CD4-positive, alpha-beta T cell treated with Interleukin-15 for 1 hour (primary cell): ENCODE measurements at regions not wholly inside any gene's neighbourhood (a gene's known extent, or its start where the extent isn't known, plus 50 kb on each side); places are given as distances from the start of the nearest gene placed in this dataset.
"Not testable (repeated sequence)": the region's sequence is repeated elsewhere in the genome, so short reads cannot be mapped to it uniquely, and the experiment has no call there.

ENCODE experiments used
- DNase-seq: peaks from one replicate; pipeline ENCODE4 v3.0.0-alpha.2; 2020

DNA sequence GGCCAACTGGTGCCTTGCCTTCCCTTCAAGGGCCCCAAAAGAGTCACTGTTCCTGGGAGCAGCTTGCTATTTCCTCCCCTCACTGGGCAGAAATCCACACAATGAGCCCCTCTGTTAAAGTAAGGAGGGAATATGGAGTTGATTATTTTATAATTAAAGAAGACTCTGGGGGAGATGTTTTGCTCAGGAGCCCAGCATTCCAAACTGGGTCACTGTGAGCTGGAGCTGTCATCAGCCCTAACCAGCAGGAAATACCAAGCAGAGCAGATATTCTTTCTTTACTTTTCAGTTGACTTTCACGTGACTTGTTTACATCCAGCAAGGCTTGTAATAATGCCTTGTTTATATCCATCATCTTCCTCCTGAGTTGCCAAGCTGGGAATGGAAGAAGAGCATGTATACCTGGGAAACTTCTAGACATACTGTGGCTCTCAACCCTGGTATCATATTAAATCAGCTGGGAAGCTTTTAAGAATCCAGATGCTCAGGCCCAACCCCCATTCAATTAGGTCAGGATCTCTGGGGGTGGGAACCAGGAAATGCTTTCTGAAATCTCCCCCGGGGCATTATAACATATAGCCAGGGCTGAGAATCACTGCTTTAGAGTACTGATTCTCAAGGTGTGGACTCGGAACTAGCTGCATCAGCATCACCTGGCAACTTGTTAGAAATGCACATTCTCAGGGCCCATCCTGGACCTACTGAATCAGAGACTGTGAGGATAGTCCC, 175.6 kb upstream of the MYLIP start:
- DNase-seq = no peak

GRCh38 chr6:15952231-15953151, 176.4 kb upstream of the MYLIP start:
- DNase-seq = no peak

- DNase-seq = no peak
Observed at GRCh38 chr6:15950962-15951569, 177.8 kb upstream of the MYLIP start.

GRCh38 chr6:15949982-15950381, 178.9 kb upstream of the MYLIP start:
- DNase-seq = no peak

DNA sequence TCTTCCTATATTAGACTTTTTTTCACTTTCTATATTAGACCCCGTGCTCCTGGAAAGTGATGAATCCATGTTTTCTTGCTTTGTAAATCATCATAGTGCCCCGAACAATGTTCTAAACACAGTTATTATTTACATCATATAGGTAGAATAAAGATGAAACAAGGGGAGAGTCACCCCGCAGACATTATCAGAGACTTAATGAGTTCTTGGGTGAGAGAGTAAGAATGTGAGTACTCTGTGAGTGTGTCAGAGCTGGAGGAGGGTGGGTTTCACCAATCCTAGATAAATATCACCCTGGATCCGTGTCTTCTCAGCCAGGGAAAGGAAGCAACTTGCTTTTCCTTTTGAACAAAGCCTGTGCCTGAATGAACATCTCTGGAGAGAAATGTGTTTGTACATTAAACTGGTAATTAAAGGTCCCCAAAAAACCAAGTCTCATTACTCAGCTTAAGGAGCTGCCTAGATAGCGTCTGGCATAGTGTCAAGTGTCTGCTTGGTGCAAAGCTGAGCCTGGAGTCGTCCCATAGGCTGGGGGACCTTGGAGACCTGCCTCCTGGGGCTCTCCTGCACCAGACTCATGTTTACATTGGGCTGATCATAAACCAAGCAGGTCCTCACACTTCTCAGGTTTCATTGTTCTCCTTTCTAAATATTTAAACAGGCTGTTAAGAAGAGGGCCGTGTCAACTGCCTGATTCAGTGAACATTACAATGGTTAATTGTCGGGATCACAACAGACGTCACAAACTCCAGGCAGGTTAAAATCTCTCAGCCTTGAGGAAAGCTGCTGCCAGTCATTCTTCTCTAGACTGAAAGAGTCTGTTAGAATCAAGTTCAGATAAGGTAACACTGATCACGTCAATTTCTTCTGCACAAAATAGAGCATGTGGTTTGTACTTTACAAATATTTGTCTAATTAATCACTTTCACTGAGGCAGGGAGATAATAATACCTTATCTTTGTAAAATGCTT, 179.7 kb upstream of the MYLIP start:
- DNase-seq = no peak

GRCh38 chr6:15947923-15948322, 181.0 kb upstream of the MYLIP start:
- no peak for DNase-seq

DNA sequence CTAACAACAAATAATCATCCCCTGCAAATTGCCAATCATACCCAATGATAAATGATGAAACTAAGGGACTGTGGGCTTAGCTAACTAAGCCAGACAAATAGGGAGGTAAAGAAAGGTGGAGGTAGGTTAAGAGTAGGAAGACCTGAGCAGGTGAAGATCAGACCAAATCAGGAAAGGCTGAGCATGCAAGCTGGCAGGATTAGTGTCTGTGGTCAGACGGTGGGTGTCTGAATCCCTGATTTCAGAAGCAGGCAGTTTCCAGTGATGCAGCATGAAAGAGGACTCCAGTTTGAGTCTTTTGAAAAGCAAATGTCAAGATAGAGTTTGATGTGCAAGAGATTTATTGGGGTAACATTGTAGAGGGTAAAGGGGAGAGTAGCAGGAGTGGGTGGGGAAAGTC, 181.4 kb upstream of the MYLIP start:
- no peak for DNase-seq

DNA sequence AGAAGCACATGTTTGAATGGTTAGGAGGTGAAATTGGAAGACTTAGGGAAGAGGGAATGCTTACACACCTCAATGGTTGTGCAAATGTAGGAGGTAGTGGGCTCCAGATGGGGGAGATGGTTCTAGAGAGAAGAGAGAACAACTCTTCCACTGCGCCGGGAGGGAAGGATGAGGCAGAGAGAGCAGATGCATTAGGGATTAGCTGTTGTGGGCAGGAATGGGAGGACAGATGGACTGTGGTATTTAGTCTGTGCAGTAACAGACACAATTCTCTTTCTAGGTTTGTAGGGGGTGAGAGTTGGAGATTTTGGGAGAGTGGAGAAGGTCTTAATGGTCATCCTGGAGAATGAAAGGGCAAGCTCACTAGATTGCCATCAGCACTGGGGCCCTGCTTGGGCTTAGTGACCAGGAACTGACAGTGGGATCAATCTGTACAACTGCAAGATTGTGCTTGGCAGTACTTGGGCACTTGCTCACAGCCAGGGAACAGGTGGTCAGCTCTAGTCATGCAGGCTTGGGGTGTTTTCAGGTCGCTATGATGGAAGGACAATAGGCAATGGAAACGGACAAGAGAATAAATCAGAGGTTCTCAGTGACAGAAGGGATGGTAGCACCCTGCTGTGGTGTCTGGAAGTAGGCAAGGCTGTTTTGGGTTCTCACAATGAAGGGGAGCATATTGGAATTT, 182.0 kb upstream of the MYLIP start:
- no peak for DNase-seq

DNA sequence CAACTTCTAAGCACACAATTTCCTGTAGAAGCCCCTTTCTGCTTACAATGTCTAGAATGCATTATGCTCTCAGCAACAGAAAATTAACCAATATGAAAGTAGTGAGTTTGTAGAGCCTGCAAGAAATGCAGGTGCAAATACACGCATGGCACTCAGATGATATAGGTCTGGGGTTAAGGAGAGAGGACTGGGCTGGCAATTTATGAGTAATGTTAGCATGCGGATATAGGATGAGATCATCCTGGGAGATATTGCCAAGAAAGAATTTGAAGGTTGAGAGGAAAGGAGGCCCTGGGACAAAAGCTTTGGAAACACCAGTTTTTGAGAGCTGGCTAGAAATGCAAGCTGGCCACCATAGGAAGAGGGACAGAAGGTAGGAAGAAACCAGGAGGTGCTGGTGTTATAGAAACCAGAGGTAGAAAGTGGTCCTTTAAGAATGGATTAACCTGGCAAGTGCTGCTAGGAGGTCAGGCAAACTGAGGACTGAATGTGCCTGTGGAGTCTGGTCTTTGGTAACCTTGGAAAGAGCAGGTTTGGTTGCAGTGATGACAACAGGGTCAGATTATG, 183.2 kb upstream of the MYLIP start:
- DNase-seq = no peak

DNA sequence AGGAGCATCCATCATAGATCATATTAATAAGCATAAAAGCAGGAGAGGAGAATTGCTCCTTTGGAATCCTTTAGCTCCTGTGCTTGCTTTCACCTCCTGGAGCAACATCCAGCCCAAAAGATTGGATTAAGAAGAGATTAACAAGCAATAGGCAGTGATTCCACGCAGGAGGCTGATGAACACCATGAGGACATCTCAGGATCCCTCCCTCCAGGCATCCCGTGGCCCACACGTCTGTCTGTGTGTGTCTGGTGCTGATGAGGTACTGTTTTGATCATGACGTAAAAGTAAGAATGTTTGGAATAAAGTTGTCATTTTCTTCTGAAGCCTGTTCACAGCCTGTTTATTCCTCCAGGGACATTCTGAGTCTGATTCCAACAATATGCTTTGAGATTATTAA, 185.5 kb upstream of the MYLIP start:
- no peak for DNase-seq

GRCh38 chr6:15941168-15941567, 187.7 kb upstream of the MYLIP start:
- DNase-seq = no peak

GRCh38 chr6:15938107-15938506, 190.8 kb upstream of the MYLIP start:
- no peak for DNase-seq

DNA sequence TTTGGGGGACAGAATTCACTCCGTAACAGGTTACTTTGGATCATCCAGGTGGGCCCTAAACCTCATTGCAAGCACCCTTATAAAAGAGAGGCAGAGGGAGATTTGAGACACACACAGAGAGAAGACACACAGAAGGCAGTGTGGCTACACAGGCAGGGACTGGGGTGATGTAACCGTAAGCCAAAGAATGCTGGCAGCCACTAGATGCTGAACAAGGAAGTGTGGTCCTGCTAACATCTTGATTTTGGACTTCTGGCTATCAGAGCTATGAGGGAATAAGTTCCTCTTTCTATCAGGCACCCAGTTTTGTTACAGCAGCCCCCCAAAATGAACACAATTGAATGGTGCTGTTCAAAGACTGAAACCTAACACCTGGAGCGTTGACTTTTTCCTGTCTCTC, 191.3 kb upstream of the MYLIP start:
- DNase-seq = no peak

DNA sequence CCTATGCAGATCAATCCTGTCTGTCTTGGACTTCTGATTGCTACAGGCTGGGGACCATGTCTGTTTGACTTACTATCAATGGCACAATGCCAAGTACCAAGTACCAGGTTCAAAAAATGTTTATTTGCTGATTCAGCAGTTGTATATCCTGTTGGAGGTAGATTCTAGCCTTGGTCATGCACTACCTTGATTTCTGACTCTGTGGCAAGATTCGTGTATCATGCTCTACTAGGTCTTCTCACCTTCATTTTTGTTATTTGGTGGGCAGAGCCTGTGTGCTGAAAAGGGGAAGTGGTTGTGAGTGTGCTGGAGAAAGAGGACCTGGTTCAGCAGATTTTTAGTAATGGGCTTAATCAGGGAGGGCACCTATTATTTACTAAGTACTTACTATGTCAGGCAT, 192.4 kb upstream of the MYLIP start:
- peak; percentile 35 for DNase-seq

GRCh38 chr6:15935661-15936060, 193.2 kb upstream of the MYLIP start:
- DNase-seq = no peak

GRCh38 chr6:15931697-15932096, 197.2 kb upstream of the MYLIP start:
- not testable (repeated sequence) for DNase-seq

GRCh38 chr6:15930207-15930606, 198.7 kb upstream of the MYLIP start:
- no peak for DNase-seq

- no peak for DNase-seq
Observed at GRCh38 chr6:15929685-15930084, 199.2 kb upstream of the MYLIP start.

GRCh38 chr6:15927531-15928225, 201.2 kb upstream of the MYLIP start:
- DNase-seq = no peak

DNA sequence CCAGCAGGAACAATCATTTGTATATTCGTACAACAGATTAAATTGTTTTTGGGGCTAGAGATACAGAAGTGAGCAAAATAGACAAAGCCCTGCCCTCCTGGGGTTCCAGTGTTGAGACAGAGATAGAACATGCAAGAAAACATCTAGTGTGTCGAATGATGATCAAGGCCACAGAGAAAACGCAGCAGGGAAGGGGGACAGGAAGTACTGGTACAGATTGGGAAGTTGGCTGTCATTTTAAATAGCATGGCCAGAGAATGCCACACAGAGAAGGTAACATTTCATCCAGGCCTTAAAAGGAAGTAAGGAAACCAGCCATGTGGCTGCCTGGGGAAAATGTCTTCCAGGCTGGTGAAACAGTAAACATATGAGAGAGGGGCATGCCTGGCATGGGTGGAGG, 202.6 kb upstream of the MYLIP start:
- no peak for DNase-seq

- no peak for DNase-seq
Observed at GRCh38 chr6:15924893-15925292, 204.0 kb upstream of the MYLIP start.
